Umbilical cord (tissue), 1 donor: ENCODE measurements at regions not wholly inside any gene's neighbourhood (a gene's known extent, or its start where the extent isn't known, plus 50 kb on each side); places are given as distances from the start of the nearest gene placed in this dataset.
"Not testable (repeated sequence)": the region's sequence is repeated elsewhere in the genome, so short reads cannot be mapped to it uniquely, and the experiment has no call there.

Source experiments
- DNase-seq: peaks from one replicate; pipeline ENCODE4 v3.0.0-alpha.2; 2015; ENCODE audit warnings: low spot score

GRCh38 chr18:22699629-22700028 is 233.5 kb upstream of the RBBP8 start:
- DNase-seq, result no peak

GRCh38 chr18:22700920-22701319 is 232.2 kb upstream of the RBBP8 start:
- no peak for DNase-seq

- no peak for DNase-seq
These were observed 231.8 kb upstream of the RBBP8 start for GRCh38 chr18:22701326-22701725.

- DNase-seq, result no peak
These were observed 231.3 kb upstream of the RBBP8 start for GRCh38 chr18:22701795-22702194.

- DNase-seq, result no peak
These were observed 230.3 kb upstream of the RBBP8 start for GRCh38 chr18:22702806-22703205.

GRCh38 chr18:22703883-22704585 is 229.1 kb upstream of the RBBP8 start:
- peak; percentile 64 for DNase-seq

- DNase-seq, result no peak
These were observed 228.6 kb upstream of the RBBP8 start for GRCh38 chr18:22704586-22704918.

GRCh38 chr18:22705328-22705727 is 227.8 kb upstream of the RBBP8 start:
- DNase-seq, result peak; percentile 61

GRCh38 chr18:22706025-22706424 is 227.1 kb upstream of the RBBP8 start:
- not testable (repeated sequence) for DNase-seq

GRCh38 chr18:22709288-22710060 is 223.7 kb upstream of the RBBP8 start:
- DNase-seq, result peak; percentile 54

- DNase-seq, result peak; percentile 33
These were observed 222.4 kb upstream of the RBBP8 start for GRCh38 chr18:22710673-22711191.

- peak; percentile 67 for DNase-seq
These were observed 221.9 kb upstream of the RBBP8 start for GRCh38 chr18:22711192-22711685.

GRCh38 chr18:22713511-22713910 is 219.6 kb upstream of the RBBP8 start:
- DNase-seq, result no peak

GRCh38 chr18:22717536-22717935 is 215.6 kb upstream of the RBBP8 start:
- DNase-seq, result not testable (repeated sequence)

GRCh38 chr18:22723221-22723620 is 209.9 kb upstream of the RBBP8 start:
- peak; percentile 85 for DNase-seq

- DNase-seq, result no peak
These were observed 209.4 kb upstream of the RBBP8 start for GRCh38 chr18:22723773-22724172.

GRCh38 chr18:22726469-22726868 is 206.7 kb upstream of the RBBP8 start:
- DNase-seq, result no peak

GRCh38 chr18:22728016-22728415 is 205.1 kb upstream of the RBBP8 start:
- no peak for DNase-seq

- DNase-seq, result no peak
These were observed 204.5 kb upstream of the RBBP8 start for GRCh38 chr18:22728481-22729105.

- no peak for DNase-seq
These were observed 201.7 kb upstream of the RBBP8 start for GRCh38 chr18:22731398-22731797.

- no peak for DNase-seq
These were observed 198.9 kb upstream of the RBBP8 start for GRCh38 chr18:22734105-22734661.
